ENCODE measurements at regions not wholly inside any gene's neighbourhood (a gene's known extent, or its start where the extent isn't known, plus 50 kb on each side); places are given as distances from the start of the nearest gene placed in this dataset.
"Not testable (repeated sequence)": the region's sequence is repeated elsewhere in the genome, so short reads cannot be mapped to it uniquely, and the experiment has no call there.

GRCh38 chr15:63446255-63446654 lies 58.1 kb upstream of the USP3 start:
- DNase-seq (ENCODE audit: low read depth), result no peak
- CTCF ChIA-PET, result interaction anchor here (2.6 kb wide), 1 partner anchor 21 kb away, joined by 9 read pairs; no protein-coding TSS in a partner anchor
- no peak for TF ChIP-seq CTCF (IDR thresholded peaks at IDR 0.05; ENCODE audit: insufficient read depth, low read depth, low read length)
- Histone ChIP-seq H3K36me3 (ENCODE audit: control insufficient read depth, insufficient read depth, low read length) (no peaks in the 10 kb centered on the region), H3K4me3 (ENCODE audit: low read depth, low read length) (no peak overlapping the region), H3K27me3 (ENCODE audit: control insufficient read depth, insufficient read depth, low read length) (no peaks in the 10 kb centered on the region; the same call in none of the 2 replicates)
- POLR2A ChIA-PET, result no interaction called here

GRCh38 chr15:63447017-63447676 lies 57.2 kb upstream of the USP3 start:
- no peak for TF ChIP-seq CTCF (IDR thresholded peaks at IDR 0.05; ENCODE audit: insufficient read depth, low read depth, low read length)
- DNase-seq (ENCODE audit: low read depth), result no peak
- Histone ChIP-seq H3K36me3 (ENCODE audit: control insufficient read depth, insufficient read depth, low read length) (no peaks in the 10 kb centered on the region), H3K27me3 (ENCODE audit: control insufficient read depth, insufficient read depth, low read length) (no peaks in the 10 kb centered on the region; the same call in none of the 2 replicates), H3K4me3 (ENCODE audit: low read depth, low read length) (no peak overlapping the region)
- POLR2A ChIA-PET, result no interaction called here
- CTCF ChIA-PET, result interaction anchor here (2.6 kb wide), 1 partner anchor 20 kb away, joined by 9 read pairs; no protein-coding TSS in a partner anchor

GRCh38 chr15:63448266-63448665 lies 56.1 kb upstream of the USP3 start:
- CTCF ChIA-PET, result interaction anchor here (1.2 kb wide), 1 partner anchor 20 kb away, joined by 3 read pairs; no protein-coding TSS in a partner anchor
- TF ChIP-seq CTCF (IDR thresholded peaks at IDR 0.05; ENCODE audit: insufficient read depth, low read depth, low read length), result no peak
- POLR2A ChIA-PET, result no interaction called here

GRCh38 chr15:63448872-63449555 lies 55.4 kb upstream of the USP3 start:
- POLR2A ChIA-PET; H3K36me3 ChIP-seq (ENCODE audit: control insufficient read depth, insufficient read depth, low read length); H3K4me3 ChIP-seq (ENCODE audit: low read depth, low read length); H3K27me3 ChIP-seq (ENCODE audit: control insufficient read depth, insufficient read depth, low read length); DNase-seq (ENCODE audit: low read depth): not testable (repeated sequence)
- CTCF ChIA-PET, result interaction anchor here (1.2 kb wide), 1 partner anchor 20 kb away, joined by 3 read pairs; no protein-coding TSS in a partner anchor

More at GRCh38 chr15:63448266-63448665, 56.1 kb upstream of the USP3 start:
- DNase-seq (ENCODE audit: low read depth), result no peak
- H3K36me3 ChIP-seq (ENCODE audit: control insufficient read depth, insufficient read depth, low read length), result no peaks in the 10 kb centered on the region
- no peak overlapping the region for H3K4me3 ChIP-seq (ENCODE audit: low read depth, low read length)
- no peaks in the 10 kb centered on the region; the same call in none of the 2 replicates for H3K27me3 ChIP-seq (ENCODE audit: control insufficient read depth, insufficient read depth, low read length)

GRCh38 chr15:63449731-63450130 lies 54.7 kb upstream of the USP3 start:
- ChIA-PET POLR2A (no interaction called here), CTCF (interaction anchor here (0.7 kb wide), 2 partner anchors 17 to 636 kb away, joined by 3 to 5 read pairs; no protein-coding TSS in a partner anchor)
- no peak for TF ChIP-seq CTCF (IDR thresholded peaks at IDR 0.05; ENCODE audit: insufficient read depth, low read depth, low read length)
- Histone ChIP-seq H3K36me3 (ENCODE audit: control insufficient read depth, insufficient read depth, low read length) (no peaks in the 10 kb centered on the region), H3K27me3 (ENCODE audit: control insufficient read depth, insufficient read depth, low read length) (no peaks in the 10 kb centered on the region; the same call in none of the 2 replicates), H3K4me3 (ENCODE audit: low read depth, low read length) (no peak overlapping the region)
- no peak for DNase-seq (ENCODE audit: low read depth)

Data from BJ (cell line).